Small intestine (tissue), 7 donors: ENCODE measurements at regions not wholly inside any gene's neighbourhood (a gene's known extent, or its start where the extent isn't known, plus 50 kb on each side); places are given as distances from the start of the nearest gene placed in this dataset.

ENCODE experiments used
- DNase-seq, 2 donors: peaks; one replicate each; pipeline versions ENCODE4 v3.0.0 to v3.0.0-alpha.2; 2013
- FAIRE-seq: peaks from 2 replicates; lab custom pipeline; 2012; peaks lifted over from hg19 to GRCh38; lab: Jason Lieb, UNC
- H3K27ac ChIP-seq, 3 donors: one replicate each; pipeline ENCODE4 v1.5.1; 2013; ENCODE audit warnings: low read length in 2 of 3, mild to moderate bottlenecking in 2 of 3, control low read depth in 1 of 3, inconsistent platforms in 1 of 3, low read depth in 1 of 3, moderate library complexity in 1 of 3
- H3K27me3 ChIP-seq, 3 donors: one replicate each; pipeline ENCODE4 v1.6.1; 2013; ENCODE audit warnings: low read length in 3 of 3, inconsistent platforms in 1 of 3; ENCODE audit not compliant: control insufficient read depth in 3 of 3, insufficient read depth in 3 of 3
- H3K36me3 ChIP-seq, 3 donors: one replicate each; pipeline ENCODE4 v1.6.1; 2013; ENCODE audit warnings: low read length in 3 of 3, inconsistent platforms in 1 of 3, low read depth in 1 of 3, mild to moderate bottlenecking in 1 of 3, moderate library complexity in 1 of 3; ENCODE audit not compliant: control insufficient read depth in 3 of 3, insufficient read depth in 2 of 3
- H3K4me1 ChIP-seq, 3 donors: one replicate each; pipeline ENCODE4 v1.6.1; 2013; ENCODE audit warnings: low read length in 2 of 3, inconsistent platforms in 1 of 3, low read depth in 1 of 3, mild to moderate bottlenecking in 1 of 3, moderate library complexity in 1 of 3; ENCODE audit not compliant: control insufficient read depth in 3 of 3, insufficient read depth in 2 of 3
- H3K4me3 ChIP-seq, 3 donors: one replicate each; pipeline ENCODE4 v1.5.1; 2013; ENCODE audit warnings: low read length in 3 of 3, control low read depth in 1 of 3, inconsistent platforms in 1 of 3, low read depth in 1 of 3, mild to moderate bottlenecking in 1 of 3, moderate library complexity in 1 of 3
- H3K9me3 ChIP-seq, 2 donors: one replicate each; pipeline ENCODE4 v1.6.1; 2013; ENCODE audit warnings: low read depth in 1 of 2, low read length in 1 of 2; ENCODE audit not compliant: control insufficient read depth in 2 of 2, insufficient read depth in 1 of 2
- WGBS, 3 donors: extraction: QIAGEN DNeasy Blood & Tissue Kit; methylation state at CpG; one replicate each; pipeline ENCODE4 v1.1.7; 2013; 5-methylcytosine and 5-hydroxymethylcytosine counted together
- donor health status: healthy with polysubstance abuse.
- donor health status: control.
- donor health status: control.
- donor health status: Bipolar disorder and iron deficiency.
- donor health status: healthy.

DNA sequence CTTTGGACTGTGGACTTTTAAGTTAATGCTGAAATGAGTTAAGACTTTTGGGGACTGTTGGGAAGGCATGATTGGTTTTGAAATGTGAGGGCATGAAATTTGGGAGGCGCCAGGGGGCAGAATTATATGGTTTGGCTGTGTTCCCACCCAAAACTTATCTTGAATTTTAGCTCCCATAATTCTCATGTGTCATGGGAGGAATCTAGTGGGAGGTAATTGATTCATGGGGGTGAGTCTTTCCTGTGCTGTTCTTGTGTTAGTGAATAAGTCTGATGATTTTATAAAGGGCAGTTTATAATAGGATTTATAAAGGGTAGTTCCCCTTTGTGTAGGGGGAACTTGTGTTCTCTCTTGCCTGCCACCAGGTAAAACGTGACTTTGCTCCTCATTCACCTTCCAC, 235.5 kb upstream of the CDH18 start:
- no peak overlapping the region for H3K27ac ChIP-seq
- no peaks in the 10 kb centered on the region for H3K27me3 ChIP-seq
- WGBS, 3 donors = 25 to 59% (median 31%) methylated on average over 2 of the region's 2 CpGs
- H3K4me3 ChIP-seq = no peak overlapping the region
- H3K4me1 ChIP-seq = no peaks in the 10 kb centered on the region
- no peak for DNase-seq
- no peaks in the 10 kb centered on the region for H3K36me3 ChIP-seq
- H3K9me3 ChIP-seq = no peaks in the 10 kb centered on the region
- FAIRE-seq = no peak

DNA sequence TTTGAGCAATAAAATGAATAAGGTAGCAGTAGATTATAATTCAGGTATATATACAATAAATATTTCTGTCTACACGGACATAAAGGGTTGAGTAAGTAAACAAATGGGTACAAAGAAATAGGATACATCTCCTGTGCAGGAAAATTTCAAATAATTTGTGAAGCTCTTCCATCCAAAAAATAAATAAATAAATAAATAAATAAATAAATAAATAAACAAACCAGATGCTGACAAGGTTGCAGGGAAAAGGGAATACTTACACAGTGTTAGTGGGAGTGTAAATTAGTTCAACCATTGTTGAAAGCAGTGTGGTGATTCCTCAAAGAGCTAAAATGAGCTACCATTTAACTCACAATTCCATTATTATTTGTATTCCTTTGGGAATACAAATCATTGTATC, 227.3 kb upstream of the CDH18 start:
- Histone ChIP-seq H3K36me3 (no peaks in the 10 kb centered on the region), H3K27me3 (no peaks in the 10 kb centered on the region), H3K4me1 (no peaks in the 10 kb centered on the region), H3K4me3 (no peak overlapping the region), H3K9me3 (no peaks in the 10 kb centered on the region), H3K27ac (no peak overlapping the region)
- FAIRE-seq (no peak), DNase-seq (no peak)
- 76 to 85% (median 79%) methylated on average over 1 of the region's 1 CpG for WGBS, 3 donors

DNA sequence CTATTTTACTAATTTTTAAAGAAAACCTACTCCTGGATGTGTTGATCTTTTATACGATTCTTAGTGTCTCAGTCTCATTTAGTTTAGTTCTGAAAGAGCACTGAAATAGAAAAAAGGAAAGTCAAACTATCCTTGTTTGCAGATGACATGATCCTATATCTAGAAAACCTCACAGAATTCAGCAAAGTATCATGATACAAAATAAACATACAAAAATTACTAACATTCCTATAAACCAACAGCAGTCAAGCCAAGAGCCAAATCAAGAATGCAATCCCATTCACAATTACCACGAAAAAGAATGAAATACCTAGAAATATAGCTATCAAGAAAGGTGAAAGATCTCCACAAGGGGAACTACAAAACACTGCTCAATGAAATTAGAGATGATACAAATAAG, 225.8 kb upstream of the CDH18 start:
- Histone ChIP-seq H3K4me1 (no peaks in the 10 kb centered on the region), H3K9me3 (no peaks in the 10 kb centered on the region), H3K4me3 (no peak overlapping the region), H3K36me3 (no peaks in the 10 kb centered on the region), H3K27ac (no peak overlapping the region), H3K27me3 (no peaks in the 10 kb centered on the region)
- WGBS, 3 donors = 60 to 75% (median 69%) methylated on average over 2 of the region's 2 CpGs
- DNase-seq (no peak), FAIRE-seq (no peak)

DNA sequence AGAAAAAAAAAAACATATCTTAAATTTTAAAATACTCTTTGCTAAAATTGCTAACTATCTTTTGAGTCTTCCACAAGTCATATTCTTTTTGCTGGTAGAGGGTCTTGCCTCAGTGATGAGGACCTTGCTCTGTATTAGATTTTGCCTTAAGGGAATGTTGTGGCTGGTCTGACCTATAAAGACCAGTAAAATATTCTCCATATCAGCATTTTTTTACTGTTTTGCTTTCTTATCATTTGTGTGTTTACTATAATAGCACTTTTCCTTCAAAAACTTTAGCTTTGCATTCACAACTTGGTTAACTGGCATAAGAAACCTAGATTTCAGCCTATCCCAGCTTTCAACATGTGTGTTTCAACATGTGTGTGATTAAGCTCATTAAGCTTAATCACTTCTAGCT, 224.7 kb upstream of the CDH18 start:
- no peaks in the 10 kb centered on the region for H3K4me1 ChIP-seq
- H3K36me3 ChIP-seq = no peaks in the 10 kb centered on the region
- no peaks in the 10 kb centered on the region for H3K9me3 ChIP-seq
- no peak overlapping the region for H3K4me3 ChIP-seq
- no peaks in the 10 kb centered on the region for H3K27me3 ChIP-seq
- FAIRE-seq (no peak), DNase-seq (no peak)
- no peak overlapping the region for H3K27ac ChIP-seq

DNA sequence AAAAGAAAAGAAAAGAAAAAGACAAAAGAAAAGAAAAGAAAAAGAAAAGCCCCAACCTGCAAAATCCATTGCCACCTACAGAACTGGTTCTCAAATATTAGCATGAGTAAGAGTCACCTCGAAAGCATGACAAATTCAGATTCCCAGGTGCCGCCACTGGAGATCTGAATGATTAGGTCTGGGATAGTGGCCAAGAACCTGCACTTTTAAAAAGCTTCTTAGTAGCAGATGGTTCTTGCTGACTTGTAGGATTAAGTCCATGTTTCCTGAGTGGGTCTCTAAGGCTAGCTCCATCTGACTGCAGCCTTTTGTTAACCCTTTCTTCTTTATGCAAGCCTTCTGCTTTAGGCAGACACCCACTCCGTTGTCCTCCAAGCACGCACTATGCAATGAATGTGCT, 178.5 kb upstream of the CDH18 start:
- DNase-seq (no peak), FAIRE-seq (no peak)
- H3K27me3 ChIP-seq = no peaks in the 10 kb centered on the region
- WGBS, 3 donors = 77 to 81% (median 77%) methylated on average over 4 of the region's 4 CpGs
- no peaks in the 10 kb centered on the region for H3K36me3 ChIP-seq
- H3K4me3 ChIP-seq = no peak overlapping the region
- no peak overlapping the region for H3K27ac ChIP-seq
- no peaks in the 10 kb centered on the region for H3K9me3 ChIP-seq
- H3K4me1 ChIP-seq = no peaks in the 10 kb centered on the region

DNA sequence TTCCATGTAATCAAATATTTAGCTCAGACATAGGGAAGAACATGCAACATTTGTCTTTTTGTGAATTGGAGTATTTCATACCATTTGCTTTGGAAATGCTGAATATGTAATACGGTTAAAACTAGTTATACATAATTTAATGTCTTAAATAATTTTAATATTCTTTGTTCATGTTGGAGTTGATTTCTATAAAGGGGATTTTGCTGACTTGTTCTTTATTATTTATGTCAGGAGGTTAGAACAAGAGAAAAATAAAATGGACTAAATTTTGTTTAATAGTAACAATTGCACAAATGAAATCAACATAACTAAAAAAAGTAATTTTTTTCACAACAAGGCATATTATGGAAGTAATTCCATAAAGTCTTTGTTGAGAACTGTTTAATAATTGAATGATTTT, 170.0 kb upstream of the CDH18 start:
- FAIRE-seq (no peak), DNase-seq (no peak)
- Histone ChIP-seq H3K4me3 (no peak overlapping the region), H3K27ac (no peak overlapping the region), H3K4me1 (no peaks in the 10 kb centered on the region), H3K27me3 (no peaks in the 10 kb centered on the region), H3K36me3 (no peaks in the 10 kb centered on the region), H3K9me3 (no peaks in the 10 kb centered on the region)
- 94 to 97% (median 95%) methylated on average over 1 of the region's 1 CpG for WGBS, 3 donors

DNA sequence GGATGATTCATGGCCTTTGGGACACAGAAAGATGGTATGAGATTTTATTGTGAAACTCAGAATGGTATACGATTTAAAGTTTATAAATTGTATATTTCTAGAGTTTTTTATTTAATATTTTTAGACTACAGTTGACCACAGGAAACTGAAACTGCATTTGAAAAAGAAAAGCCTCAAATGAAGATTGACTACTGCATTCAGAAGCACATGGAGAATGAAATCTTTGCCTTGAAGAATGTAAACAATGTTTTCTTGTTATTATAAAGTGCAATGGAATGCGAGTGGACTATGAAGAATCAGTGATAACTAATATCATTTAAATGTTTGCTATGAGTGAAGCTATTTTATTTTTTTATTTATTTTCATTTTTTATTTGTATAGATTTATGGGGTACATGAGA, 169.1 kb upstream of the CDH18 start:
- no peak for FAIRE-seq
- no peaks in the 10 kb centered on the region for H3K9me3 ChIP-seq
- H3K27me3 ChIP-seq = no peaks in the 10 kb centered on the region
- H3K4me1 ChIP-seq = no peaks in the 10 kb centered on the region
- no peak for DNase-seq
- H3K4me3 ChIP-seq = no peak overlapping the region
- no peaks in the 10 kb centered on the region for H3K36me3 ChIP-seq
- no peak overlapping the region for H3K27ac ChIP-seq
- WGBS, 3 donors = 38 to 81% (median 76%) methylated on average over 2 of the region's 2 CpGs

DNA sequence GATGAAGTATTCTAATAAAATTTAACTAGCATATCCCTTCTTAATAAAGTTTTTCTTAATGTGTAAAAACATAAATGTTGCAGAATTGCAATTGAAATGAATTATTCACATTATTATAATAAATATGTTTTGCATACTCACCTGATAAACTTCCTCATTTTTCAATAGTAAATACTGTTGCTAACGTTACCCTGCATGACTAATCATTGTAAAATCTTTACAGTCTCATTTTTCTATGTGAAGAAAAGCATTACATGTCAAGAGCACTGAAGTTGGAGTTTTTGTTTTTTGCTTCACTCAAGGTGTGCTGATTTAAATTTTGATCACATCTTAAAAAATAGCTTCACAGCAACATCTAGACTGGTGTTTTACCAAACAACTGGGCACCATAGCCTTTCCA, 157.2 kb upstream of the CDH18 start:
- no peak overlapping the region for H3K27ac ChIP-seq
- H3K27me3 ChIP-seq = no peaks in the 10 kb centered on the region
- no peaks in the 10 kb centered on the region for H3K36me3 ChIP-seq
- H3K4me3 ChIP-seq = no peak overlapping the region
- peaks cover 0 to 3% of the 10 kb centered on the region in 2 donors for H3K9me3 ChIP-seq
- 3 to 34% (median 8%) methylated on average over 1 of the region's 1 CpG for WGBS, 3 donors
- FAIRE-seq (no peak), DNase-seq (no peak)
- no peaks in the 10 kb centered on the region for H3K4me1 ChIP-seq

DNA sequence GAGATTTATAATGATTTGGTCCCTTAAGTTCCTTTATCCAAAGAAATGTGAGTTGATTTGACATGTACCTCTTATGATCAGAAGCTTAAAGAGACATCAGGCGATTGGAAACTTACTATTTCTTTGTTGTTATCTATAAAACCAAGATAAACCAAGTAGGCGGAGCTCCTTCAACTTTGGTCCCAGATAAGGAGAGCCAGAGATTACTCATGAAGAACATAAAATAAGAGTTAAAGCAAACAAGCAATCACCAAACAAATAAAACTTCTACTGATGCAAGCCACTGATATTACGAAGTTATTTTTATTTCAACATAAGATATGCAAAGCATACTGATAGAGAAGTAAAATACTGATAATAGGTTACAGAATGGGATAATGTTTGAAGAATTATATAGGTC, 141.5 kb upstream of the CDH18 start:
- Histone ChIP-seq H3K27me3 (no peaks in the 10 kb centered on the region), H3K9me3 (no peaks in the 10 kb centered on the region), H3K27ac (no peak overlapping the region), H3K4me3 (no peak overlapping the region), H3K4me1 (no peaks in the 10 kb centered on the region), H3K36me3 (no peaks in the 10 kb centered on the region)
- no peak for DNase-seq
- FAIRE-seq = no peak
- WGBS, 3 donors = 33 to 67% (median 44%) methylated on average over 3 of the region's 3 CpGs
